ENCODE measurements at regions not wholly inside any gene's neighbourhood (a gene's known extent, or its start where the extent isn't known, plus 50 kb on each side); places are given as distances from the start of the nearest gene placed in this dataset.

DNA sequence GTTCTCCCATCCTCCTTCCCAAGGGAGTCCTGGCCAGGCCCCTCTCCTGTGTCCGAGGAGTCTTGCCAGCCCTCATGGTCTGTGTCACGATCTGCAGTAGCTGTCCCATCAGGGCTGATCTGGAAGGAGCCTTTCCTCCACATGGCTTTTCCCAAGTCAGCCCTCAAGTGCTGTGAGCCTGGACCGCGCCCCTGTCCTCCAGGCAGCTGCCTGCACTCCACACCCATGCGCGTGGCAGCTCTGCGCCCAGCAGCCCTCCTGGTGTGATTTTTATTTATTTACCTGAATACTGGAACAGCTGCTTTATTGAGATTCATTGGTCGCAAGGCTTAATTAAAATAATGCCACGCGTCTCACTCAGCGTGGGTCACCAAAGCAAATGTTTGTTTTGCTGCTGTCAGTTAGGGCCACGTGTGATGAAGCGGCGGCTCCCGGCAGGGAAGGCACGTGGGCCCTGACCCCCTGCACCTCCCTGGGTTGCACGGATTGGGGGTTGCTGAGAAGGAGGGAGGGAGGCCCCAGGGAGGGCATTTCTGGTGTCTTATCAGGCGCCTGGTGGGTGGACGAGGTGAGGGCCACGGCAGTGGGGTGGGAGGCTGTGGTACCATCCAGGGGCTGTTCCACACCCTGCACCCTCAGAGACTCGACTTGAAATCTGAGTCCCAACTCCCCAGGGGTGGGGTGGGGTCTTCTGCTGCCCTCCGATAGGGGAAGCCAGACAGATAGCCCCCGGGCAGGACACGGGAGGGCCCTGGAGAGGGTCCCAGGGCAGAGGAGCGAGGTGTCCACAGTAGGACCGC is 206.3 kb upstream of the C14orf180 start:
- Histone ChIP-seq H3K4me2 (ENCODE audit: insufficient read depth, low read length) (no peak overlapping the region), H3K36me3 (ENCODE audit: insufficient read depth, low read length) (no peaks in the 10 kb centered on the region), H3K4me1 (ENCODE audit: insufficient read depth, low read length) (no peaks in the 10 kb centered on the region), H3K27ac (ENCODE audit: low read depth, low read length) (no peak overlapping the region), H3K9me3 (ENCODE audit: low read depth, low read length) (no peaks in the 10 kb centered on the region), H3K27me3 (ENCODE audit: insufficient read depth, low read length) (no peaks in the 10 kb centered on the region), H3K4me3 (ENCODE audit: insufficient read depth, low read length) (no peak overlapping the region), H4K20me1 (ENCODE audit: insufficient read depth, low read length) (no peaks in the 10 kb centered on the region), H3K79me2 (ENCODE audit: insufficient read depth, low read length) (no peaks in the 10 kb centered on the region), H2AFZ (ENCODE audit: low read length) (no peak overlapping the region)
- TF ChIP-seq, protein P1, sequence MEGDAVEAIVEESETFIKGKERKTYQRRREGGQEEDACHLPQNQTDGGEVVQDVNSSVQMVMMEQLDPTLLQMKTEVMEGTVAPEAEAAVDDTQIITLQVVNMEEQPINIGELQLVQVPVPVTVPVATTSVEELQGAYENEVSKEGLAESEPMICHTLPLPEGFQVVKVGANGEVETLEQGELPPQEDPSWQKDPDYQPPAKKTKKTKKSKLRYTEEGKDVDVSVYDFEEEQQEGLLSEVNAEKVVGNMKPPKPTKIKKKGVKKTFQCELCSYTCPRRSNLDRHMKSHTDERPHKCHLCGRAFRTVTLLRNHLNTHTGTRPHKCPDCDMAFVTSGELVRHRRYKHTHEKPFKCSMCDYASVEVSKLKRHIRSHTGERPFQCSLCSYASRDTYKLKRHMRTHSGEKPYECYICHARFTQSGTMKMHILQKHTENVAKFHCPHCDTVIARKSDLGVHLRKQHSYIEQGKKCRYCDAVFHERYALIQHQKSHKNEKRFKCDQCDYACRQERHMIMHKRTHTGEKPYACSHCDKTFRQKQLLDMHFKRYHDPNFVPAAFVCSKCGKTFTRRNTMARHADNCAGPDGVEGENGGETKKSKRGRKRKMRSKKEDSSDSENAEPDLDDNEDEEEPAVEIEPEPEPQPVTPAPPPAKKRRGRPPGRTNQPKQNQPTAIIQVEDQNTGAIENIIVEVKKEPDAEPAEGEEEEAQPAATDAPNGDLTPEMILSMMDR (IDR thresholded peaks at IDR 0.05; ENCODE audit: extremely low read depth, low read depth, low read length): no peak
- DNase-seq (ENCODE audit: insufficient read length, low spot score, missing footprints): no peak

GRCh38 chr14:104373855-104374717 is 205.5 kb upstream of the C14orf180 start:
- Histone ChIP-seq H3K4me3 (ENCODE audit: insufficient read depth, low read length) (no peak overlapping the region), H4K20me1 (ENCODE audit: insufficient read depth, low read length) (no peaks in the 10 kb centered on the region), H3K27me3 (ENCODE audit: insufficient read depth, low read length) (no peaks in the 10 kb centered on the region), H3K36me3 (ENCODE audit: insufficient read depth, low read length) (no peaks in the 10 kb centered on the region), H3K27ac (ENCODE audit: low read depth, low read length) (no peak overlapping the region), H3K4me1 (ENCODE audit: insufficient read depth, low read length) (no peaks in the 10 kb centered on the region), H3K79me2 (ENCODE audit: insufficient read depth, low read length) (no peaks in the 10 kb centered on the region), H3K9me3 (ENCODE audit: low read depth, low read length) (no peaks in the 10 kb centered on the region), H3K4me2 (ENCODE audit: insufficient read depth, low read length) (no peak overlapping the region), H2AFZ (ENCODE audit: low read length) (no peak overlapping the region)
- DNase-seq (ENCODE audit: insufficient read length, low spot score, missing footprints): no peak
- TF ChIP-seq, protein P1 (IDR thresholded peaks at IDR 0.05; ENCODE audit: extremely low read depth, low read depth, low read length): no peak

DNA sequence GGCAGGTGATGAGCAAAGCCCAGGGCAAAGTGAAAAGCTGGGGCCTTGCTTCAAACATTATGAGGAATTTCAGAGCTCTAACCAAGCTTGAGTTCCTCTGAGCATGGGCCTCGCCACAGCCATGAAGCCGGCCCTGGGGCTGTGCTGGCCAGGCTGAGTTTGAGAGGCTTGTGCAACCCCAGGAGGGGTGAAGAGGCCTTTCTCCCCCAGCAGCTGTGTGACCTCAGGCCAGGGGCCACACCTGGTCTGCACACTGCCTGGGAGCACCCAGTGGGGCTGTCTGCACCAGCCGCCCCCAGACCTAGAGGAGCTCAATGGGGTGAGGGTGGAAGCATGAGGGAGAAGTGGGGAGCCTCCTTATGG is 204.9 kb upstream of the C14orf180 start:
- TF ChIP-seq, protein P1 (IDR thresholded peaks at IDR 0.05; ENCODE audit: extremely low read depth, low read depth, low read length): no peak
- Histone ChIP-seq H3K27ac (ENCODE audit: low read depth, low read length) (no peak overlapping the region), H3K27me3 (ENCODE audit: insufficient read depth, low read length) (no peaks in the 10 kb centered on the region)

More for the DNA sequence above, 204.9 kb upstream of the C14orf180 start:
- Histone ChIP-seq H3K36me3 (ENCODE audit: insufficient read depth, low read length) (no peaks in the 10 kb centered on the region), H3K9me3 (ENCODE audit: low read depth, low read length) (no peaks in the 10 kb centered on the region), H3K79me2 (ENCODE audit: insufficient read depth, low read length) (no peaks in the 10 kb centered on the region), H2AFZ (ENCODE audit: low read length) (no peak overlapping the region), H3K4me2 (ENCODE audit: insufficient read depth, low read length) (no peak overlapping the region), H4K20me1 (ENCODE audit: insufficient read depth, low read length) (no peaks in the 10 kb centered on the region), H3K4me1 (ENCODE audit: insufficient read depth, low read length) (no peaks in the 10 kb centered on the region), H3K4me3 (ENCODE audit: insufficient read depth, low read length) (no peak overlapping the region)
- no peak for DNase-seq (ENCODE audit: insufficient read length, low spot score, missing footprints)
